ENCODE measurements at regions not wholly inside any gene's neighbourhood (a gene's known extent, or its start where the extent isn't known, plus 50 kb on each side); places are given as distances from the start of the nearest gene placed in this dataset.
"Not testable (repeated sequence)": the region's sequence is repeated elsewhere in the genome, so short reads cannot be mapped to it uniquely, and the experiment has no call there.

DNA sequence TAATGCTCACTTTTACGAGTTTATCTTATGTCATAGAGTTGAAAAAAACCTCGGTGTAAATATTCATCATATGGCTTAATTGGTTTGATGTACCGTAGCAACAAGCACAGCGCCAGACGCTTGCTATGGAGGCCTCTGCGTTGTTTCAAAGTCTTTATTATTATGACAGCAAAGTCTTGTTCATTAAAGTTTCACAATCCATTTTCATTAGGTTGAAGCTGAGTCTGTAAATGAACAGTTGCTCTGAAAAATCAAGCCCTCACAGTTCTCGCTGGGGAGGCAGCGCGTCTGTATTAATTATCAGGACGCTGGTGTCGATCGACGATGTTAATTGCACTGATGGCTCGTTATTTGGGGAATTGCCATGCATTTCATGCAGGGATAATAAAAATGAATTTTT lies 185.6 kb downstream of the INSC start:
- DNase-seq, result no peak

DNA sequence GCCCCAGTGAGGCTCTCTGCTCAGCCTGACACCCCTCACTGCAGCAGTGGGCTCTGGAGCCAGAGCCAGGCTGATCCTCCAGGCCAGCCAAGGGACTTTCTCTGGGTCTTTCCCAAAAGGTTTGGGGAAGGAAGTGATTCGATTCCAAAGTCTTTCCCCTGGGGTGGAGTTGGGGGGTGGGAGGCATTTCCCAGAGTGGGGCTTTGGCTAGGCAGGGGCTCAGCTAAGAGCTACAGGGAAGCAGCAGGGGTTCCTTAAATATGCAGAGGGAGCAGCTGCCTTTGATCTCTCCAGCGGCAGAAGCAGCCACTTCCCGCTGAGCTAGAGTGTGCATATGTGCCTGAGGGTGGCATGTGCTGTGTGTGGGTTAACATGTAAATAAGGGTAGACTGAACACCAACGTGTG lies 192.9 kb downstream of the INSC start:
- DNase-seq, result no peak

DNA sequence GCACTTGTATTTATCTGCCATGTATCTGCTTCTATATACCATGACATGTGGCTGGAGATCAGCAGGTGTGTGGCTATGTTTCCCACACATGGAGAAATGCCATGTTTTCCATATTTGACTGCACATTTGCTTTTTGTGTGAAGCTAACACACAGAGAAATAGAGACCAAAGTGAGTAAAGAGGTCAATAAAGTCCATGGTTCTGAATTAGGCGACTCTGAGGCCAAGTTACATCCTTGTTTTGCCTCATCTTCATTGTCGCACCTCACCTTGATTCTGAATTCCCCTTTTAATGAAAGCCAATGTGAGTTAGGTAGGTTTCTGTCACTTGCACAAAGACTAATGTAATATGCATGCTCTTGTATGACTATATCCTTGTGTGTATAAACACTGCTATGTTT lies 194.1 kb downstream of the INSC start:
- DNase-seq, result no peak

DNA sequence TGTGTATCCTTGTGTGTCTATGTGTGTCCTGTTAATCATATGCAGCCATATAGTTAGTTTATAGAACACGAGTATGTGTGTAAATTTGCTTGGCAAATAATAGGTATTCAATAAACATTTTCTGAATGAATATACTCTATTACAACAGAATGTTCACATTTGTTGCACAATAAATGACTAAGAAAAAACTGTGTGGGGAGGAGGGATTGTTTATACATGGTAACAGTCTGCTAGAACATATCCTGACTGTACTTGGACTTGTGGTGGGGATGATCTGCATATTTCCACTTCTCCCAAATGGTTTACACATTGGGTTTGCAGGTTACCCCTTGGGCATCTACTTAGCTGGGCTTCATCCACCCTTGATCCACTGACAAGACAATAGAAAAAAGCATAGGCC lies 194.6 kb downstream of the INSC start:
- DNase-seq, result no peak

DNA sequence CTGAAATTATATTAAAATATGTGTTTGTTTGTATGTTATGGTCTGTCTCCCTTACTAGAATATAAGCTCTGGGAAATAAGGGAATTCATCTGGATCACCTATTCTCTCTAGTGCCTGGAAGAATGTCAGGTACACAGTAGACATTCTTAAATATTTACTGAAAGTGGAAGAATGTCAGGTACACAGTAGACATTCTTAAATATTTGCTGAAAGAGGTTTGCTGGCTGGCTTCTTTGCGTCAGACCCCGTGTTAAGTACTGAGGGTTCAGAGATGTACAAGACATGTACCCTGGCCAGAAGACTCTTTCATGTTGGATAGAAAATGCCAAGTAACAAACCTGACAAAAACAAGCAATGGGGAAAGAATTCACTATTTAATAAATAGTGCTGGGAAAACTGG lies 199.1 kb downstream of the INSC start:
- DNase-seq, result no peak

DNA sequence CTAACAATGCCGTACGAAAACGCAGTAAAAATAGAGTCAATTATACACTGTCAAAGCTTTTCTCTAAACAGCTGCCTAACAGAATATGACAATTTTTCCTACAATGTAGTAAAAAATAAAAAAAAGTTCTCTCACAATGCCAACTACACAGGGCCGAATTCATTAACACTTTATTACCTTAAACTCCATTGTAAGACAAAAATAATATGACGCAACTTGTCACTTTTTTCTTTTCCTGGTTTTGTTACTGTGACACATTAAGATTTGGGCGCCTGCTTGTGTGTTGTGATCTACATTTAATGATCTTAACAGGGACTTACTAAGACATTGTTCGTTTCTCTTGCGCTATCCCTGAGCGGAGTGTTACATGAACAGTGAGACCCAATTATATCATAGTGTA lies 204.1 kb downstream of the INSC start:
- no peak for DNase-seq

DNA sequence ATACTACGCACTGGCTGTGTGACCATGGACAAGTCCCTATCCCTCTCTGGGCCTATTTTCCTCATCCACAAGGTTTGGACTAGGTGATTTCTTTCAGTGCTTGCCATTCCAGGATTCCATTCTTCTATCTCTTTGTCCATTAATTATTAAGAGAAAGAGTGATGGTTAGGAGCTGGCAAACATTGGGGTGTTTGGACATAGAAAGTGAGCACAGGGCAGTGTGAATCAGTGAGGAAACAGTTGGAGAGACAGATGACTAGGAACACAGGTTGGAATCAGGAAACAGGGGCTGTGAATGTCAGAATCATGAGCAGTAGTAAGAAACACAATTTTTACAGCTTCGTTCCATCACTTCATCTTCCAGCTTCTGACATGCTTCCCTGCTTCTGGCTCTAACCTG lies 211.8 kb downstream of the INSC start:
- DNase-seq, result no peak

DNA sequence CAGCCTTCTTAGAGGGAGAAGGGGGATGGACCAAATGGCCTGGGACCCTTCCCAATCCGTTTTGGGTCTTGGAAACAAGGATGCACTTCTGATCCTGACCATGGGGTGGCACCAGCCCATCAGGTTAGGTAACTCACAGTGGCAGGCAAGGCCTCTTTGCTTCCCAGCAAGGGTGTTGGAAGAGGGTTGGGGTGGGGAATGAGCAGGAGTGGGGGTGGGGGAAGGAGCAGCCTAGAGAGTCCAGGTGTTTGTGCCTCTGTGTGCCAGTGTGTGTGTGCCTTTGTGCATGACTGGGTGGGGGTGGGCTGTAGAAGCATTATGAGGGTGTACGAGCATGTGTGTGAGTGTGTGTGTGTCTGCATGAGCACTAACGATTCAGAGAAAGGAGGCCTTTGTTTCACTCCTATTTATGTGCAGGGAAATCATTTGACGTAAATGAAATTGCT lies 213.1 kb downstream of the INSC start:
- peak; percentile 27 for DNase-seq

DNA sequence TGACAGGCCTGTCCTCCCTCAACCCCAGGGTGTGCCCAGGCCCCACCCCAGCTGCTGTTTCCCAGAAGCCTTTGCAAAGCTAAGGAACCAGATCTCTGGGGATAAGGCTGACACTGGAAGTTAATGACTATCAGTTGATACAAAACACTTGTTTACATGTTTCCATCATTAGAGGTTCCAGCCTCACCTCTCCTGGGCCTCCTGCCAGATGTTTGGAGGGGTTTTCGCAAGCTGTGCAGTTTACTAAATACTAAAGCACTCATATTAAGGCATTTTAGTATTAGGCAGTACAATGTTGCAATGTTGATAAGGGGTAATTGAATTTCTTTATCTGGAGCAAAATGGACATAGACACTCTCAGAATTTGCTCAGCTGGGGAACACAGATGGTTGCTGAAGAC lies 218.7 kb downstream of the INSC start:
- no peak for DNase-seq

DNA sequence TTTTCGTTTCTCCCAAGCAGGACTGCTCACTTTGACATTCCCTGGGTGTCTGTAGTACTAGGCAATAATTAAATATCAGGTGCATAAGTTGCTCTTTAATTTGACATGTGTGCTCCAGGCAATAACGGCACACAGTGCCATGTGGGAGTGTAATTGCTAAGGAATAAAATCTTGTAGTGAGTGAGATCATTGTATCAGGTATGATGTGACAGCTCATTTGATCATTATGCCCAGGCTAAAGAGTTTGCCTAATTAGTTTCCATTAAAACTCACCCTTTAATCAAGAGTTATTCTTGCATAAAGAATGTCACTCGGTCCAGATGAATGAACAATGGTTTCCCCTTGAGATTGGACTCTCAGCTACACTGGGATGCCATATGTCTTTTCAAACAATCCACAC lies 220.0 kb downstream of the INSC start:
- DNase-seq, result no peak

DNA sequence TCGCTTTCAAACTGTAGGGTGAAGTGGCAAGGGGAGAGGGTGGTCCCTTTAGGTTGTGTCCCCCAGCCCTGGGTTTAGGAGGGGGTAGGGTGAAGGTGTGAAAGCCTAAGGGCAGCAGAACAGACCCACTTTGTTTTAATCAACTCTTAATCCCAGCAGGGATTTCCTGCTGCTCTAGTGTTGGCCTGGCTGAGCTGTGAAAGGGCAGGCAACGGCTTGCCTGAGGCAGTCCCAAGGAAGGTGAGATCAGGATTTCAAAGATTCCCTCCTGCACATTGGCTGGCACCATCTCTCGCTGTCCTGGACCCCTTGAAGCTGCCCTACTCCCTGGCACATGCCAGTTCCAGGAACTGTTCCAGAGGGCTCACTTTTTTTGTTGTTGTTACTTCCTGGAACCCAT lies 221.3 kb downstream of the INSC start:
- no peak for DNase-seq

DNA sequence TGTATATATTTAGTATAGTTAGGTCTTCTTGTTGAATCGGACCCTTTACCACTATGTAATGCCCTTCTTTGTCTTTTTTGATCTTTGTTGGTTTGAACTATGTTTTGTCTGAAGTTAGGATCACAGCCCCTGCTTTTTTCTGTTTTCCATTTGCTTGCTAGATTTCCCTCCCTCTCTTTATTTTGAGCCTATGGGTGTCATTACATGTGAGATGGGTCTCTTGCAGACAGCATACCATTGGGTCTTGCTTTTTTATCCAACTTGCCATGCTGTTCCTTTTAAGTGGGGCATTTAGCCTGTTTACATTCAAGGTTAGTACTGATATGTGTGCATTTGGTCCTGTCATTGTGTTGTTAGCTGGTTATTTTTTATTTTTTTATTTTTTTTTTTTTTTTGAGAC lies 224.6 kb downstream of the INSC start:
- no peak for DNase-seq

DNA sequence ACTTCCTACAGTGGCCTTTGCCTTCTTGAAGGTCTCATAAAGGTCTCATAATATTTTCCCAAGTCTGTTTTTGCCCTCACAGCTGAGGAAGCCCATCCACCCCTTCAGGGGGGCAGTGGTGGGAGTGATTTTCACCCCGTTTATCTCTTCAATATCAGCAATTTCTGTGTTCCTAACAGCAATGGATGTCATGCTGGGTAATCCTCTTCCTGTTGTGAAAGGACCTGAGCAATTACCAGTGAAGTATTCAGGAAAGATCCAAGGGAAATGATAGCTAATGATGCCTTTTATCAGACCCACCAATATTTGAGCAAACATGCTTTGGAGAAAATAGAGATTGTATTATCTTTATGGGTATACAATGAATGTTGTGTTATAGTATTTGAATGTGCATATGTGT lies 226.9 kb downstream of the INSC start:
- DNase-seq, result no peak

DNA sequence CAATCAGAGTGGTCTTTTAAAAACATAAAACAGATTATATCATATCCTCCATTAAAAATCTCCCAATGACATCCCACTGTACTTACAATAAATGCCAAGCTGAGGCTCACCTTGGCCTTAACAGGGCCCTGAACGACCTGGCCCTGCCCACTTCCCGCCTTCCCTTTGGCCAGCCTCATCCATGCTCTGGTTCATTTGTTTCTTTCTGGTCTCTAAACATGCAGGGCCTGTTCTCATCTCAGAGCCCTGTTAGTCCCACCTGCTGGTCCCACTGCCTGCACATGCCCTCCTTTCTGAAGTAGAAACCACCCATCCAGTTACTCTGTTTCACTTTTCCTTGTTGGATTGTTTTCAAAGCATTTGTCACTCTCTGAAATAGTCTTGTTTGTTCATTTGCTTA lies 227.4 kb downstream of the INSC start:
- DNase-seq, result no peak

DNA sequence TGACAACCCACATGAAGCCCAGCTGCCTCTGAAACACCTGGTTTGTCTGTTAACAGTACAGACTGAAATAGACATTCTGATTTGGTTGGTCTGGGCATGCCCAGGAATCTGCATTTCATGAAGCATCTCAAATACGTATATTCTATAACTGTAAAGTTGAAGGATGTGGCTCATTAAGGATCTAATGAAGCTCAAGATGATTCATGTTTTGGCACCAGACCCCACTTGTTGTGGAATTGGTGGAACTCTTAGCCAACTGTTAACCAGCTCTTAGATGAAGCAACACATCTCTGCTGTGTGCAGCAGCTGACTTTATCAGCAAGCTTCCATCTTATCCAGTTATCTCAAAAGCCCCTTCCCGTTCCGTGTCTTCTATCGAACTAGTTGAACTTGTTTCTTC lies 232.2 kb downstream of the INSC start:
- no peak for DNase-seq

DNA sequence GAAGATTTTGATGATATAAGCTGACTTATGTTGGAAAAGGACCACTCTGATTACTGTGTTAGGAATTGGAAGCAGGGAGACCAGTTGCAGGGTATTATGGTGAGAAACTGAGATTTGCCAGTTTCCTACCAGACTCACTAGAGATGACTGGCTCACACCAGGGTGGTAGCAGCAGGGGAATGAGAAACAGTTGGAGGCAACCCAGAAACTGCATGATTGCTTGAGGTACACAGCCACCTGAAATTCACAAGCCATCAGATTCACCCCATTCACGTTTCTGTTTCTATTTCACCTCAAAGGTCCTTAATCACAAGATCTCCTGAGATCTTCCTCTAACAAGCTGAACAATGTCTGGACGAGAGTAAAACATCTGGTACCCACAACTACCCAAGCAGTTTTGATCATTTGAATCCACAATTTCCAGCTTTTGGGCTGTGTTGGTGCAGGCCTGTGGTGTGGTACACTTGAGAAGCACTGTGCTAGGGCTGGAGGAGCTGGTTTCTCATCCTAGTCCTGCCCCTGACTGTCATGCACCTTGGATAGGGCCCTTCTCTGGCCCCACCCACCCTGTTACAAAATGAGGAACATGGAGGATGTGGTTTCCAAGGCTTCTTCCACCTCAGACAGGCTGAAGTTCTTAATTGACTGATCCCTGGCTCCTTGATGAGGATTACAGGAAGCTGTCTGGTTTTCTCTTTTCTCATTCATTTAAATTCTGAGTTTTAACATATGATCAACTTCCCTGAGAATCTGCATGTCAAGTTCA lies 233.4 kb downstream of the INSC start:
- no peak for DNase-seq

DNA sequence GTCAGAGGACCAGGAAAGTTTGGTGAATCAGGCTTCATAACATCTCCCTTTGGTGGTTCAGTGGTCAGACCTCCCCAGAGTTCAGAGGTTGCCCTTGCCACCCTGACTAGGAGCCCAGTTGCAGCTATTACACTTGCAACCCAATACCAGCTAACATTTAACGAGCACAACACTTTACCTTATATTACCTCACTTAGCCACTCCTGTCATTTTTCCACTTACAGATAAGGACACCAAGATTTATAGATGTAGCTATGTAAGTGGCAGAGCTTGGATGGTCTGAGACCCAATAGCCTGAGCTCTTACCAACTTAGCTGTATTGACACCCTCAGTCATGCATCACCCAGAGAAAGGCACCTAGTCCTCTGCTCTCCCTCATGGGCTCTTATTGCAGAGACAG lies 234.7 kb downstream of the INSC start:
- DNase-seq, result no peak

DNA sequence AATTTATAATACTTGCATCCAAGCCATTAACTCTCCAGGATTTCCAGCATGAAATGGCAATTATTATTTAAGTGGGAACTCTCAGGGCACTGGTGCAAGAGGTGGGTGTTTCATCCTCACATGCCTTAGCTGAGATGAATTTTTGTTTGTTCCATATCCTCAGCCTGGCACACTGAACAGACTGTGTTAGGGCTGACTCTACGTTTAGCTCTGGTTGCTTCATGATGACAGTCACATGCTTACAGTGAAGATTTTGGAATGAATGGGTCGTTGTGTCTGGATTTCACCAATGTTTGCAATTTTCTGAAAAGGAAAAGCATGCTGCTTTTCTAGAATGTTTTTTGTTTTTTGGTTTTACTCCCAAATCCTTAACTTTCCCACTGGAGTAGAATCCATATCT lies 246.6 kb downstream of the INSC start:
- no peak for DNase-seq

DNA sequence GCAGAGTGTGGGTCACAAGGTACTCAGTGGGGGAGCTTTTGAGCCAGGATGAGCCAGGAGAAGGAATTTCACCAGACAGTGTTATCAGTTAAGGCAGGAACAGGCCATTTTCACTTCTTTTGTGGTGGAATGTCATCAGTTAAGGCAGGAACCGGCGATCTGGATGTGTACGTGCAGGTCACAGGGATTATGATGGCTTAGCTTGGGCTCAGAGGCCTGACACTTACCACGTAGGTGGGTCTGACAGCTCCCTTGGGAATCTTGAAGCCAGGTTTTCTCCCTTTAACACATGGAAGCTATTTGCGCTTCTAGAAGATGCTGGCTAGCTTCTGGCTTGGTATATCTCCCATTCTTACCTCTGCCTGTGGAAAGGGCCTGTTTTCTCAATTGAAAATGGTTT lies 250.6 kb downstream of the INSC start:
- not testable (repeated sequence) for DNase-seq

DNA sequence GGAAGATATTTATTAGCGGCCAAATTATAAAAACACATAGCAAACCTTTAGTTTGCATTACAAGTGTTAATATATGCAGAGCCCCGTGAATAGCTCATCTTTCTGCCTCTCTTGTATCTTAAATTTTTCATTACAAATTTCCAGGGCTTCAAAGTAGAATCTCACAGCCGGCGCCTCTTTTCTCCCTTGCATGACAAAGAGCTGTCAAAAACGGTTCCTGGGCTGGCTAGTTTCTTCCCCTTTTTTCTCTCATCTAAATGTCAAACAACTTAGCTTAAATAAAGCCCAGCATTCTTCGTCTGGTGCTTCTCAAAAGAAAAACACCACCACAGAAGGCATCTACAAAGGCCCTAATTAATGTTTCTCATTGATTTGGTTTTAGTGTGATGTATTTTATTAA lies 253.0 kb downstream of the INSC start:
- no peak for DNase-seq

DNA sequence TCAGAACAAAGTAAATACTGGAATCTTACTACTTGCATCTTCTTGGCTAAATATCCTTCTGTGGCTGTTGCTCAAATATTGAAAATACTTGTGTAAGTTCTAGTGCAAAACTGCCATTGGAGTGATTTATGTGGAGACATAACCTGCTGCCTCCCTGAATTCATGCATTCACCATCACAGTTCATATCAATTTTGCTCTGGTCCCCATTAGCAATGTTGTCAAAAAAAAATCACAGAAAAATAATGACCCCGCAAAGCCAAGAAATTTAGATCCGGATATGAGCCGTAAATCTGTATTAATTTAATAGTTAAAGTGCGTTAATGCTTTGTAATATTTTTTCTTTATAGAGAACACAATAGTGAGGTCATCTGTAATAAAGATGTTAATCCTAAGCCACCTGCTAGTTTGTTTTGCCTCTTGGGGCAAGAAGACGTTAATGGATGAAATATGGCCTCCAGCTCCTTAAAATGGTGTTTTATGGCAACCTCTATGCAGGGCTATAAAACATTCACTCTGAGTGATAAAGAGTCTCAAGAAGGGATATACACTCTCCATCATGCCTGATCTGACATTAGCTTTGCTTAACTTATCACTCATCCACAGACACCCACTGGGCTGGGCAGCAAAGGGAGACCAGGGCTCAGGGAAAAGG lies 255.9 kb downstream of the INSC start:
- no peak for DNase-seq

DNA sequence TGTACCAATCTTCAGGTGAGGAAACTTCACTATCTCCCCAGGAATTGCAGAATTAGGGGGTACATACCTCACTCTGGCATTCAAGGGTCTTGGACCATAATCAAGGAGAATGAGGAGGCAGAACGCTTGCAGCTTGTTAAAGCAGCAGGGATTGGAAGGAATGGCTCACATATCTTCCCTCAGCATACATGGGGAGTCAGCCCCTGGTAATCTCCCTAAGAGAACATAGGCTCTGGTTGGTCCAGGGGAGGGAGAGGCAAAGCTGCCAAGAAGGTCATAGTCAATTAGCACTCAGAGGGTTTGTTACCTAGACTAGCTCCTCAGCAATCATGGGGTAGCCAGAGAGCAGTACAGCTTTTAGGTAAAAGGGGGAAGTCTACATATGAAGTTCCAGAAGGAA lies 256.8 kb downstream of the INSC start:
- no peak for DNase-seq

DNA sequence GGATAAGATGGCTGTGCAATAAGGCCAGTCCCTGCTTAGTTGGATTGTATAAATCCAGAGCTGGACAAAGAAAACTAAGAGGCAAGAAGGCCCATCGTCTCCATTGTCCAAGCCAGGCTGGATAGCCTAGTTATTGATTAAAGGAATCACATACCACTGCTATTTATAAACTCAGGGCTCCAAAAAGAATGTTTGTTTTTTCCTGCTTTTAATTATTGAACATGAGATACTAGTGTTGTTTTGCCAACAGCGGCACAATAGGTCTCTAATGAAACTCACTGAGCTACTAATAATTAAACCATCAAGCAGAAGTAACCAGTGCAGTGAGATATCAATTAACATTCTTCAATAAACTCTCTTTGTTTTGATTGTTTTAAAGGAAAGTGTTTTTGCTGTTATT lies 259.7 kb downstream of the INSC start:
- no peak for DNase-seq

DNA sequence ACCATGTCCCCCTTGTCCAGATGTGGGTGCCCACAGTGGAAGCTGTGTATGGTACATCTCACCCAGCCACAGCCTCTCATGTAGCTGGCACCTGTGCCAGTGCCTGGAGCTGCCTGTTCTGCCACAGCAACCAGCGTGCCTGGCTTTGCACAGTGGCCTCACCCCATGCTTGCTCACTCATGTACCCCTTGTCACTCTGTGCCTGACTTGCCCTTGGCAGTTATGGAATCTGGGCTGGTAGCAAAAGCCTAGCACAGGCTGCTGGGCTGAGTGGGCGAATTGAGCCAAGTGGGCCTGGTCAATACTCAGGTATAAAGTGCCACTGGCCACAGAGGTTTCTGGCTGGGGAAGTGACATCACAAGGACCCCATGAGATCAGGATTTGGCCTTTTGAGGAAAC lies 264.2 kb downstream of the INSC start:
- DNase-seq, result no peak

DNA sequence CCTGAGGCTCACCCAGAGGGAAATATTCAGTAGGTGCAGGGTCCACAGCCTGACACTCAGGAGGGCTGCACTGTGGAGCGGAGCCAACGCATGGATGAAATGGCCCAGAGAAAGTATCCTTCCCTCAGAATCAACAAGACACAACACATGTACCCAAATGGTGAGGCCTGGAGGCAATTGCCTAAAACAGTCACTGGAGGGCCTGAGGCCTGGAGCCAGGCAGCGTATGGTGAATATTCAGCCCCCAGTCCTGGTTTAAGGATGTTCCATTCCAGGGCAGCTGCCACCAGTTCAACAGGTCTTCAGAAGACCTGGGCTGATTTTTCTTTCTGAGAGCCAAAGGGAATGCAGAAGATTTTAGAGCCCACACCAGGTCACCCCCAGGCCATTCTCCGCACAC lies 264.8 kb downstream of the INSC start:
- no peak for DNase-seq
